Astrocyte (in vitro differentiated cells and primary cell): ENCODE measurements at regions not wholly inside any gene's neighbourhood (a gene's known extent, or its start where the extent isn't known, plus 50 kb on each side); places are given as distances from the start of the nearest gene placed in this dataset.

Experiments
- DNase-seq: peaks from one replicate; pipeline ENCODE4 v3.0.0-alpha.2; 2010; ENCODE audit warnings: low read depth
- FAIRE-seq: peaks from 2 replicates; lab custom pipeline; 2011; peaks lifted over from hg19 to GRCh38; lab: Jason Lieb, UNC
- H2AFZ ChIP-seq: 2 replicates; pipeline ENCODE4 v1.6.0; 2012; ENCODE audit warnings: low read depth, low read length, inconsistent platforms
- H3K27ac ChIP-seq: 2 replicates; pipeline ENCODE4 v1.5.1; 2011; ENCODE audit warnings: low read depth, low read length, inconsistent platforms
- H3K27me3 ChIP-seq: 2 replicates; pipeline ENCODE4 v1.6.0; 2011; ENCODE audit warnings: low read length, inconsistent platforms; ENCODE audit not compliant: insufficient read depth
- H3K36me3 ChIP-seq: 2 replicates; pipeline ENCODE4 v1.5.1; 2011; ENCODE audit warnings: low read length, inconsistent platforms; ENCODE audit not compliant: insufficient read depth
- H3K4me1 ChIP-seq: 2 replicates; pipeline ENCODE4 v1.5.1; 2011; ENCODE audit warnings: low read length, inconsistent platforms; ENCODE audit not compliant: insufficient read depth
- H3K4me2 ChIP-seq: 2 replicates; pipeline ENCODE4 v1.6.0; 2012; ENCODE audit warnings: low read length, inconsistent platforms
- H3K4me3 ChIP-seq: 2 replicates; pipeline ENCODE4 v1.5.1; 2011; ENCODE audit warnings: low read depth, mild to moderate bottlenecking, low read length, inconsistent platforms; ENCODE audit not compliant: insufficient read depth
- H3K79me2 ChIP-seq: 2 replicates; pipeline ENCODE4 v1.6.0; 2012; ENCODE audit warnings: mild to moderate bottlenecking, low read length, inconsistent platforms; ENCODE audit not compliant: insufficient read depth
- H3K9ac ChIP-seq: 2 replicates; pipeline ENCODE4 v1.6.0; 2012; ENCODE audit warnings: mild to moderate bottlenecking, low read length, inconsistent platforms
- H3K9me3 ChIP-seq: 2 replicates; pipeline ENCODE4 v1.5.1; 2012; ENCODE audit warnings: low read depth, mild to moderate bottlenecking, low read length, inconsistent platforms; ENCODE audit not compliant: insufficient read depth
- H4K20me1 ChIP-seq: 2 replicates; pipeline ENCODE4 v1.6.0; 2012; ENCODE audit warnings: low read length, inconsistent platforms; ENCODE audit not compliant: insufficient read depth
- H3K27ac Mint-ChIP-seq: one replicate; pipeline ENCODE4 v1.8.0; 2021; ENCODE audit warnings: mild to moderate bottlenecking, mixed read lengths; ENCODE audit not compliant: unreplicated experiment
- H3K27me3 Mint-ChIP-seq: one replicate; pipeline ENCODE4 v1.8.0; 2021; ENCODE audit warnings: low read depth, mixed read lengths; ENCODE audit not compliant: unreplicated experiment
- H3K36me3 Mint-ChIP-seq: one replicate; pipeline ENCODE4 v1.8.0; 2021; ENCODE audit warnings: low read depth, mixed read lengths; ENCODE audit not compliant: unreplicated experiment
- H3K4me1 Mint-ChIP-seq: one replicate; pipeline ENCODE4 v1.8.0; 2021; ENCODE audit warnings: low read depth, mixed read lengths; ENCODE audit not compliant: unreplicated experiment
- H3K4me3 Mint-ChIP-seq: one replicate; pipeline ENCODE4 v1.8.0; 2021; ENCODE audit warnings: mild to moderate bottlenecking, moderate library complexity, mixed read lengths; ENCODE audit not compliant: unreplicated experiment
- H3K9me3 Mint-ChIP-seq: one replicate; pipeline ENCODE4 v1.8.0; 2021; ENCODE audit warnings: mild to moderate bottlenecking, mixed read lengths; ENCODE audit not compliant: unreplicated experiment
- CTCF ChIP-seq: IDR thresholded peaks from 2 replicates; pipeline ENCODE4 v1.5.1; 2011; ENCODE audit warnings: low read depth, mild to moderate bottlenecking, inconsistent platforms, low read length, moderate library complexity; ENCODE audit not compliant: insufficient read depth
- EZH2 ChIP-seq: IDR thresholded peaks from 2 replicates; pipeline ENCODE4 v1.6.1; 2012; ENCODE audit warnings: mild to moderate bottlenecking, low read length, inconsistent platforms; ENCODE audit not compliant: insufficient read depth

- Histone ChIP-seq H2AFZ (no peak overlapping the region), H3K36me3 (no peaks in the 10 kb centered on the region), H3K4me2 (no peak overlapping the region), H3K27me3 (no peaks in the 10 kb centered on the region), H3K4me1 (no peaks in the 10 kb centered on the region), H3K27ac (no peak overlapping the region), H3K9me3 (no peaks in the 10 kb centered on the region), H3K79me2 (no peaks in the 10 kb centered on the region), H3K4me3 (no peak overlapping the region), H3K9ac (no peak overlapping the region), H4K20me1 (no peaks in the 10 kb centered on the region)
- no peaks in the 10 kb centered on the region for H3K36me3 Mint-ChIP-seq
- DNase-seq (no peak), FAIRE-seq (no peak)
- H3K4me1 Mint-ChIP-seq = peaks cover 6% of the 10 kb centered on the region
- no peaks in the 10 kb centered on the region for H3K9me3 Mint-ChIP-seq
- H3K27me3 Mint-ChIP-seq = no peaks in the 10 kb centered on the region
- H3K4me3 Mint-ChIP-seq = no peak overlapping the region
- TF ChIP-seq CTCF (no peak), EZH2 (no peak)
- H3K27ac Mint-ChIP-seq = no peak overlapping the region
Measured at GRCh38 chr9:8014997-8015682, 215.6 kb upstream of the DMAC1 start.

- H3K9me3 Mint-ChIP-seq = peaks cover 2% of the 10 kb centered on the region
- no peaks in the 10 kb centered on the region for H3K27me3 ChIP-seq
- DNase-seq = no peak
- no peak overlapping the region for H3K4me2 ChIP-seq
- no peak overlapping the region for H2AFZ ChIP-seq
- H3K9me3 ChIP-seq = no peaks in the 10 kb centered on the region
- H3K27ac Mint-ChIP-seq = peak overlapping the region; percentile 73
- H3K4me1 Mint-ChIP-seq = peaks cover 6% of the 10 kb centered on the region
- TF ChIP-seq EZH2 = no peak
- TF ChIP-seq CTCF = no peak
- H3K27ac ChIP-seq = no peak overlapping the region
- no peaks in the 10 kb centered on the region for H4K20me1 ChIP-seq
- H3K36me3 ChIP-seq = no peaks in the 10 kb centered on the region
- no peak overlapping the region for H3K4me3 ChIP-seq
- no peak overlapping the region for H3K9ac ChIP-seq
- no peaks in the 10 kb centered on the region for H3K4me1 ChIP-seq
- H3K27me3 Mint-ChIP-seq = no peaks in the 10 kb centered on the region
- no peak for FAIRE-seq
- H3K79me2 ChIP-seq = no peaks in the 10 kb centered on the region
- H3K36me3 Mint-ChIP-seq = no peaks in the 10 kb centered on the region
- no peak overlapping the region for H3K4me3 Mint-ChIP-seq
Measured at GRCh38 chr9:8012986-8013385, 213.4 kb upstream of the DMAC1 start.

- Histone ChIP-seq H3K79me2 (no peaks in the 10 kb centered on the region), H3K4me3 (no peak overlapping the region), H3K9ac (no peak overlapping the region), H3K27ac (no peak overlapping the region), H3K4me2 (no peak overlapping the region), H3K27me3 (no peaks in the 10 kb centered on the region), H3K9me3 (no peaks in the 10 kb centered on the region), H2AFZ (no peak overlapping the region), H3K36me3 (no peaks in the 10 kb centered on the region), H4K20me1 (no peaks in the 10 kb centered on the region), H3K4me1 (no peaks in the 10 kb centered on the region)
- no peaks in the 10 kb centered on the region for H3K27me3 Mint-ChIP-seq
- TF ChIP-seq CTCF = no peak
- no peak for TF ChIP-seq EZH2
- H3K36me3 Mint-ChIP-seq = no peaks in the 10 kb centered on the region
- H3K4me3 Mint-ChIP-seq = no peak overlapping the region
- FAIRE-seq = peak; percentile 63
- H3K4me1 Mint-ChIP-seq = peaks cover 6% of the 10 kb centered on the region
- peaks cover 2% of the 10 kb centered on the region for H3K9me3 Mint-ChIP-seq
- no peak for DNase-seq
- H3K27ac Mint-ChIP-seq = no peak overlapping the region
Measured at GRCh38 chr9:8011974-8012373, 212.4 kb upstream of the DMAC1 start.
